ENCODE measurements at regions not wholly inside any gene's neighbourhood (a gene's known extent, or its start where the extent isn't known, plus 50 kb on each side); places are given as distances from the start of the nearest gene placed in this dataset.
A peak's percentile ranks its signal among the peaks of the same experiment; 100 is the strongest.
"Not testable (repeated sequence)": the region's sequence is repeated elsewhere in the genome, so short reads cannot be mapped to it uniquely, and the experiment has no call there.

DNA sequence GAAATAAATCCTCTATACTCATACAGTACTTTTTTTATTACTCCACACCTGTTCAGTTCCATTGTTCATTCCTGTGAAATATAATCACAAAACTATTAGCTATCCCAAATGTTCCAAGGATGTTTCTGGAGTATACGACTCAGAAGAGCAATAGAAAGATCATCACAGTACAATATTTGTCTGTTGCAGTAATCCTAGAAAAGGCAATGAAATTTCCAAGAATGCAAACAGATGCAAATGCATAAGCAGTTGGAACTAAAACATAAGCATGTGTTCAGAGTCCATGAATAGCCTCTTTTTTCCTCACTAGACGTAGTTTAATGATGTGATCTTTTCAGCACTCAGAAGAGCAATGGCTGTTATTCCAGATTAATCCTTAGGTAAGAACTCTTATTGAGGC lies 55.2 kb downstream of the RTL3 start:
- no peak for DNase-seq (ENCODE audit: low spot score)

GRCh38 chrX:78595901-78596502 lies 63.1 kb downstream of the RTL3 start:
- DNase-seq (ENCODE audit: low spot score), result no peak

DNA sequence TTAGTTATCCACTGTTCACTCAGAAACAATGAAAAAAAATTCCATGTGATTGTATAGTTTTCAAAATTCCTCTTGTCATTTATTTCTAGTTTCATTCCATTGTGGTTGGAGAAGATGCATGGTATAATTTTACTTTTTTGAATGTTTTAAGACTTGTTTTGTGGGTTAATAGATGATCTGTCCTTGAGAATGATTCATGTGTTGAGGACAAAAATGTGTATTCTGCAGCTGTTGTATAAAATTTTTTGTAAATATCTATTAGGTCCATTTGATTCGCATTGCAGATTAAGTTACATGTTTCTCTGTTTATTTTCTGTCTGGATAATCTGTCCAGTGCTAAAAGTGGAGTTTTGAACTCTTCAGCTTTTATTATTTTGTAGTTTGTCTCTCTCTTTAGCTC lies 65.4 kb downstream of the RTL3 start:
- DNase-seq (ENCODE audit: low spot score), result no peak

- DNase-seq (ENCODE audit: low spot score), result no peak
Observed at GRCh38 chrX:78592030-78592429, 67.1 kb downstream of the RTL3 start.

GRCh38 chrX:78574306-78574705 lies 84.8 kb downstream of the RTL3 start:
- no peak for DNase-seq (ENCODE audit: low spot score)

- DNase-seq (ENCODE audit: low spot score), result peak; percentile 4
Observed at GRCh38 chrX:78573630-78574029, 85.5 kb downstream of the RTL3 start.

DNA sequence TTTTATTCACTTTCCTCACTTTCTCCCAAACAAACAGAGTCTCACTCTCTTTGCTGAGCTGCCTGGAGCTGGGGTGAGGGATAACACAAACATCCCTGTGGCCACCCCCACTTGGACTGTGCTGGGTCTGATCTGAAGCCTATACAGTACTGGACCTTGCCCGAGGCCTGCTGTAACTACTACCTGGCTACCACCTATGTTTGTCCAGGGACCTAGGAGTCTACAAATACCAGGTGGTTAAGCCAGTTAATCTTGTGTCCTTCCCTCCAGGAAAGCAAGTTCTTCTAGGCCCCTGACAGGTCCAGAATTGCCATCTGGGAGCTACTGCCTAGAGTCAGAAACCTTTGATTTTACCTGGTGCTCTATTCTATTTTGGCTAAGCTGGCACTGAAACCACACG lies 87.3 kb downstream of the RTL3 start:
- no peak for DNase-seq (ENCODE audit: low spot score)

DNA sequence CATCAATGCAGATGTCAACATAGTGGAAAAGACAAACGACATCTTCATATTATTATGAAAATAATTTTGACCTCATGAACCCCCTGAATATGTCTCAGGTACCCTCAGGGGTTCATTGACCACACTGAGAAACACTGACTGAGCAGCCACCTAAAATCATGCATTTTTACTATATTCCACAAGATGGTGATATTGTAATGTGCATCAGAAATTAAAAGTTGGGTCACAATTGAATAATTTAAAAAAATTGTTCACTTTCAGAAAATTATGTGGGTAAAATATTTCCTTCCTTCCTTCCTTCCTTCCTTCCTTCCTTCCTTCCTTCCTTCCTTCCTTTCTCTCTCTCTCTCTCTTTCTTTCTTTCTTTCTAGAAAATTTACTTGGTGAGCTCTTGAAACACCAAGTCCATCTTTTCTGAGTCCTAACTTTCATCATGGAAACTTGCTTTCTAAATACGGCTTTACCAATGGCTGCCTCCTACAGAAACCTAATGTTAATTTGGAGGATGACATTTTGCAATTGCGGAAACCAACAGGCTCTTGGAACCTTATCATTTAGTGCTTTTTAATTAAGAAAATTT lies 103.6 kb downstream of the RTL3 start:
- no peak for DNase-seq (ENCODE audit: low spot score)

DNA sequence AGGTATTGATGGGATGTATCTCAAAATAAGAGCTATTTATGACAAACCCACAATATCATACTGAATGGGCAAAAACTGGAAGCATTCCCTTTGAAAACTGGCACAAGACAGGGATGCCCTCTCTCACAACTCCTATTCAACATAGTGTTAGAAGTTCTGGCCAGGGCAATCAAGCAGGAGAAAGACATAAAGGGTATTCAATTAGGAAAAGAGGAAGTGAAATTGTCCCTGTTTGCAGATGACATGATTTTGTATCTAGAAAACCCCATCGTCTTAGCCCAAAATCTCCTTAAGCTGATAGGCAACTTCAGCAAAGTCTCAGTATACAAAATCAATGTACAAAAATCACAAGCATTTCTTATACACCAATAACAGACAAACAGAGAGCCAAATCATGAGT lies 106.5 kb downstream of the RTL3 start:
- DNase-seq (ENCODE audit: low spot score), result not testable (repeated sequence)

- DNase-seq (ENCODE audit: low spot score), result no peak
Observed at GRCh38 chrX:78548012-78548411, 111.1 kb downstream of the RTL3 start.

- no peak for DNase-seq (ENCODE audit: low spot score)
Observed at GRCh38 chrX:78545233-78545632, 113.9 kb downstream of the RTL3 start.

DNA sequence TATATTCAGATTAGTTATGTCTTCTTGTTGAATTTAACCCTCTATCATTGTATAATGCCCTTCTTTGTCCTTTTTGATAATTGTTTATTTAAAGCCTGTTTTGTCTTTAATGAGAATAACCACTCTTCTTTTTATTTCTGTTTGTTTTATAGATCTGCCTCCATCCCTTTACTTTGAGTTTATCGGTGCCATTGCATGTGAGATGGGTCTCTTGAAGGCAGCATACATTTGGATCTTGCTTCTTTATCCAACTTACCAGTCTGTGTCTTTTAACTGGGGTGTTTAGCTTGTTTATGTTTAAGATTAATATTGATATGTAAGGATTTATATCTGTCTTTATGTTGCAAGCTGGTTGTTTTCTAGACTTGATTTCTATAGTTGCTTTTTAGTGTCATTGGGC lies 115.8 kb downstream of the RTL3 start:
- DNase-seq (ENCODE audit: low spot score), result no peak

DNA sequence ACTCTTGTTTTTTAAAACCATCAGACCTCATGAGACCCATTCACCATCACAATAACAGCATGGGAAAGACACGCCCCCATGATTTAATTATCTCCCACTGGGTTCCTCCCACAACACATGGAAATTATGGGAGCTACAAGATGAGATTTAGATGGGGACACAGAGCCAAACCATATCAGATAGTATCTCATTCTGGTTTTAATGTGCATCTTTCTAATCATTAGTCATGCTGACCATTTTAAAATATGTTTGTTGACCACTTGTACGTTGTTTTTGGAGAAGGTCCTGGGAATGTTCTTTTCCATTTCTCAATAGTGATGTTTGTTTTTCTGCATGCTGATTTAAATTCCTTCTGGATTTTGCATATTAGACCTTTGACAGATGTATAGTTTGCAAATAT lies 119.0 kb downstream of the RTL3 start:
- DNase-seq (ENCODE audit: low spot score), result no peak

DNA sequence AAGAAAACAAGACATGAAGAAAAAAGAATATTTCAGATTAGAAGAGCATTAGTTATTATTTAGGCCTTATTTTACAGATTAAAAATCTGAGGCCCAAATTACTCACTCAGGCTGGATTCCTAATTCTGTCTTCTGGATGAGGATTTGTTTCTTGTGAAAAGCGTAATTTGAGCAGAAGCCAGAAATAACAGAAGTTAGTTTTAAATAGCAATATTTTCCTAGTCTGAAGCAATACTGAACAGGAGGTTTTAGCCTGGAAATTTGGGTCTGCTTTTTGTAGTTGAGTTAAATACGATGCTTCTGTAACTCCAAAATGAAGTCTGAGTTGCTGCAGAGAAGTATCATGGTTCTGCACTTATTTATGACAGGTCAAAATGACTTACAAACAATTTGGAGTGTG lies 124.9 kb downstream of the RTL3 start:
- DNase-seq (ENCODE audit: low spot score), result peak; percentile 2

DNA sequence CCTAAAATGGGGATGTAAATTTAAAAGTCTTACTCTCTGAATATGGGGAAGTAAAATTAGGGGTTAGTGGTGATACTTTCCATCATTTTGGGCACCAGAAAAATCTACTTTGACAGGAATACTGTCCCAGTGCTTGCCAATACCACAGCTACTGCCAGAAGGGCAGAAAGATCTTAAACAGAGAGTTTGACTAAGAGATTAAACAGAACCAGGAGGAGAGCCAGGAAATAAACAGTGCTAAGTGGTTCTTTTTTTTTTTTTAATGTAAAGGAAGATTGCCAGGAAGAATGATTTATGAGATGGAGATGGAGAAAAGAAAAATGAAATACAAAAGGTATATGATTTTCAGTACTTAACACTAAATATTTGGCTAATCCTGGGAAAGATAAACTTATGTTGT lies 126.8 kb downstream of the RTL3 start:
- no peak for DNase-seq (ENCODE audit: low spot score)

GRCh38 chrX:78527818-78528217 lies 131.3 kb downstream of the RTL3 start:
- DNase-seq (ENCODE audit: low spot score), result no peak

DNA sequence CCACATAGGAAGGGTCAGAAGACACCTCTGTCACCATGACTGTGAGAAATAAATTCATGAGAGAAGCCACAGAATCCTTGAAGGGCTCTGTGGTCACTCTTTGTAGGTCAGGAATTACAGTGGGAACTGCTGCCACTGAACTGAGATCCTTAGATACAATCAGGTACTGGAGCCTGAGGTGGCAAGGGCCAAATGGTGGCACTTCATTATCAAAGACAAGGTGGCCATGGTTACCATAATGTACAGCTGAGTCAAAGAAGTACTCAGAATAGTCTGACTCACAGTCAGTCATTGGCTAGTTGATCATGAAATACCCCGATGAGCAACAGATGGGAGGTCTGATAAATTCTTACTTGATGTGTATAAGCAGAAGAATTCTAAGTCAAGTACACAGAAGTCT lies 131.9 kb downstream of the RTL3 start:
- DNase-seq (ENCODE audit: low spot score), result no peak

GRCh38 chrX:78522601-78523000 lies 136.5 kb downstream of the RTL3 start:
- DNase-seq (ENCODE audit: low spot score), result no peak

- DNase-seq (ENCODE audit: low spot score), result no peak
Observed at GRCh38 chrX:78517124-78517523, 142.0 kb downstream of the RTL3 start.

- DNase-seq (ENCODE audit: low spot score), result no peak
Observed at GRCh38 chrX:78514852-78515251, 144.3 kb downstream of the RTL3 start.

GRCh38 chrX:78513971-78514738 lies 145.0 kb downstream of the RTL3 start:
- no peak for DNase-seq (ENCODE audit: low spot score)

DNA sequence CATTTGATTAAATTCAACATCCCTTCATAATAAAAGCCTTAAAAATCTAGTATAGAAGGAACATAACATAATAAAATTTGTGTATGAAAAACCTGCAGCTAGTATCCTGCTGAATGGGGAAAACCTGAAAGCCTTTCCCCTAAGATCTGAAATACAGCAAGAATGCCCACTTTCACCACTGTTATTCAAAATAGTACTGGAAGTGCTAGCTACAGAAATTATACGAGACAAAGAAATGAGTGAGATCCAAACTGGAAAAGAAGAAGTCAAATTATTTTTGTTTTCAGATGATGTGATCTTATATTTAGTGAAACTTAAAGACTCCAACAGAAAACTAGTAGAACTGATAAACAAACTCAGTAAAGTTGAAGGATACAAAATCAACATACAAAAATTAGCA lies 152.9 kb downstream of the RTL3 start:
- DNase-seq (ENCODE audit: low spot score), result no peak

DNA sequence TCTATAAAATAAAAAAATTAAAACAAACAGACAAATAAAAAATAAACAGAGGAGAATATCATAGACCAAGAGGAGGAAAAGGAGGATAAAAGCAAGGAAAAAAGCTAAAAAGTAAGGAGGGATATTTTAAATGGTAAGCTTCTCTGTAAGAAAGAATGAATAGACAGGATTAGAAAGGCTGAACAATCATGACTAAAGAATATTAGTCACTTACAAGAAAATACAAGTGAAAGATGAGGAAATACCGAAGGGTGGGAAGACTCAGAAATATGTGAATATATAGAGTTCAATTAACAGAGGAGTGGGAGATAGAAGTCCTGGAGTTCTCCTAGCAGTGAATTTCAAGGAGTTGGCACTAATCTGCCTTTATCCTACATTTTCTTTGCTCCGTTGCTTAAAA lies 162.6 kb downstream of the RTL3 start:
- DNase-seq (ENCODE audit: low spot score), result no peak

DNA sequence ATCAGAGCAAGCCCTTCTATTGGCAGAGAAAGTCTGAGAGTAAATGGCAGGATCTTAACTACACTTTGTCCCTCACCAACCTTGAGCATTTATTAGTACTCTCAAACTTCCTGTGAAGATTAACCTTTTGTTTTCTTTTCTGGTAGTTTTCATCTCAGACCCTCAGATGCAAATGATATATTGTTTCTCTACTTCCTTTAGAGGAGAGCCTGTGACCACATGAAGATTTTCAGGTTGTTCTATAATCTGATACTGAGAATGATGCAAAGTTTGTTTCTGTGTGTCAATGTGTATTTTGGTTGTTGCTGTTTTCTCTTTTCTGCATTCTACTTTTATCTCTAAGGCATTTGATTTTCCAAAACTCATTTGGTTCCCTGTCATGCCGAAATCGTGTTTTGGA lies 165.8 kb upstream of the CYSLTR1 start:
- DNase-seq (ENCODE audit: low spot score), result no peak

All from Ammon's horn (tissue), 1 donor.